IPS-NIHi7 (cell line): ENCODE measurements at regions not wholly inside any gene's neighbourhood (a gene's known extent, or its start where the extent isn't known, plus 50 kb on each side); places are given as distances from the start of the nearest gene placed in this dataset.

Experiments used
- DNase-seq: peaks from one replicate; pipeline ENCODE4 v3.0.0; 2012; ENCODE audit warnings: mixed read lengths; ENCODE audit errors: extremely low spot score

- DNase-seq = no peak
Measured at GRCh38 chr14:27370775-27371174, 772.9 kb upstream of the NOVA1 start.

DNA sequence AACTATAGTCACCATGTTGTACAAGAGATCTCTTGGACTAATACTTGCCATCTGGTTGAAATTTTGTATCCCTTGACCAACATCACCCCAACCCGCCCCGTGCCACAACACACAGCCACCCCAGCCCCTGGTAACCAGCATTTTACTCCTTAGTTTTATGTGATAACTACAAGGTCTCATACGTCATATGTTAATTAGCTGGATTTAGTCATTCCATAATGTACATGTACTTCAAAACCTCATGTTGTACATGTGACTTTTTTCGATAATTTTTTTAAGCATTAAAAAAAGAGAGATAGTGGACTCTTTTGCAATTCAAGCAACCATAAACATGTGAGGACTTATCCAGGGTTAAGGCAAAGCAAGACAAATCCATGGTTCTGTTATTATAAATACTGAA, 773.4 kb upstream of the NOVA1 start:
- DNase-seq = no peak

- DNase-seq = no peak
Measured at GRCh38 chr14:27371868-27372267, 774.0 kb upstream of the NOVA1 start.

- DNase-seq = no peak
Measured at GRCh38 chr14:27372771-27373170, 774.9 kb upstream of the NOVA1 start.

GRCh38 chr14:27384124-27384523, 786.3 kb upstream of the NOVA1 start:
- DNase-seq = no peak

GRCh38 chr14:27386391-27386790, 788.6 kb upstream of the NOVA1 start:
- no peak for DNase-seq

DNA sequence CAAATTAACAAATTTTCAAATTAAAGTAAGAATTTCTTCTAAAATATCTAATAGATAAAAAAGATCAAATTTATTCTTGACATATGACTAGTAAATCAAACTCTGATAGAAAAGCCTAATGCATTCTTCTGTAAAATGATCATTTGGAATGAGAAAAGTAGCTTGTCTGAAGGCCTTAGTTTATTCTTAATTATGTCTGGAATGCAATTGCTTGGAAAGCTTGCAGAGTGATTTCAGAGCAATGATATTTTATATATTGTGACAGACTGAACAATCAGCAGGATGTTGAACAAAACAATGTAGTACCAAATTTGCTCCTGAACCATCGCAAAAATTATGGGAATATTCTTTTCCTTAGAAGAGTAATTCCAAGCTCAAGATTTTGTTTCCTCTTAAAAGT, 789.6 kb upstream of the NOVA1 start:
- no peak for DNase-seq

DNA sequence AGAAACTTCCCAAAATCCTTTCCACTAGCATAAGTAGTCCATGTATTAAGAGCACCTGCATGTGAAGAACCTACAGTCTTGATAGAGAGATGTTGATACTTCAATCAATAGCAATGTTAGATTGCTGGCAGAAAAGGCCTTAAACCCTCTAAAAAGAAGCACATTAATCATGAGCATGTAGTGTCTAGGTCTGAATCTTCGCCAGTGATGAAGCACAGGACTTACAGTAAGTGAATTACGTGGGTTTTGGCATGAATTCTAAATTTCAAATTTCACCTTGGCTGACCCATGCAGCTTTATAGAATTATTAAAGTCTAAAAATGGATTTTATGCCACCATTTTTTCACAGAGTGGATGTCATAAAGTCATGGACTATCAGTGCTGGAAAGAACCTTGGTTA, 791.6 kb upstream of the NOVA1 start:
- no peak for DNase-seq

DNA sequence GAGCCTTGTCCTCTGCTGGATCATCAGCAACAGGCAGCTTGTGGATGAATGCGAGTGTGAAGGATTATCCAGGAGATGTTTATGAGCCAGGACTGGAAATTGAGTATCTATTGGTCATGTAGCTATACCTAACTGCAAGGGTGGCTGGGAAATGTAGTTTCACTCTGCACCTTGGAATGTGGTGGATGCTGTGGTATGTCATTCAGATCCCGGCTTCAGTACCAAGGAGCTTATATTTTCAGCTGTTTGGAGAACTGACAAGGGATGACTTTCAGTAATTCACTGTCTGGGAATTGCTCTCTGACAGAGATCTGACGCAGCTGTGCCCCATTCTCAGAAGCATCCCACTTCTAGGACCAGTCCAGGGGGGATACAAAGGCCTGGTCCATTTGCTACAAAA, 792.3 kb upstream of the NOVA1 start:
- no peak for DNase-seq

GRCh38 chr14:27391331-27391730, 793.5 kb upstream of the NOVA1 start:
- DNase-seq = no peak

GRCh38 chr14:27392153-27392552, 794.3 kb upstream of the NOVA1 start:
- no peak for DNase-seq

GRCh38 chr14:27409944-27410343, 812.1 kb upstream of the NOVA1 start:
- DNase-seq = no peak

GRCh38 chr14:27410981-27411380, 813.1 kb upstream of the NOVA1 start:
- no peak for DNase-seq

DNA sequence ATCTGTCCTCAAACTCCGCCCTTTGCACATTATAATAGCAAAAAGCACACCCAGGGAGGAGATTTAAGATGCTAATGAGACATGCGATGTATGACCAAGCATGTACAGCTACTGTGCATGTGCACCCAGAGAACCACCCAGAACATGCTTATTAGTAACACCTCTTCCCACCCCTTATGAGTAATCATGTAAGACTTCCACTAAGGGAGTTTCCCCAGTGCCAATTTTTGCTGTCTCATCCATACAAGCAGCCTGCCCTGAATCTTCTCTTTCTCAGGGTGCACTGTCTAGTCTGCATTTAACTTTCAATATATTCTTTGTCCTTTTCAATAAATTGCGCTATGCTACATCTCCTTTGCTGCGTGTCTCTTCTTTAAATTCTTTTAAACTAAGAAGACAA, 830.0 kb upstream of the NOVA1 start:
- DNase-seq = no peak

DNA sequence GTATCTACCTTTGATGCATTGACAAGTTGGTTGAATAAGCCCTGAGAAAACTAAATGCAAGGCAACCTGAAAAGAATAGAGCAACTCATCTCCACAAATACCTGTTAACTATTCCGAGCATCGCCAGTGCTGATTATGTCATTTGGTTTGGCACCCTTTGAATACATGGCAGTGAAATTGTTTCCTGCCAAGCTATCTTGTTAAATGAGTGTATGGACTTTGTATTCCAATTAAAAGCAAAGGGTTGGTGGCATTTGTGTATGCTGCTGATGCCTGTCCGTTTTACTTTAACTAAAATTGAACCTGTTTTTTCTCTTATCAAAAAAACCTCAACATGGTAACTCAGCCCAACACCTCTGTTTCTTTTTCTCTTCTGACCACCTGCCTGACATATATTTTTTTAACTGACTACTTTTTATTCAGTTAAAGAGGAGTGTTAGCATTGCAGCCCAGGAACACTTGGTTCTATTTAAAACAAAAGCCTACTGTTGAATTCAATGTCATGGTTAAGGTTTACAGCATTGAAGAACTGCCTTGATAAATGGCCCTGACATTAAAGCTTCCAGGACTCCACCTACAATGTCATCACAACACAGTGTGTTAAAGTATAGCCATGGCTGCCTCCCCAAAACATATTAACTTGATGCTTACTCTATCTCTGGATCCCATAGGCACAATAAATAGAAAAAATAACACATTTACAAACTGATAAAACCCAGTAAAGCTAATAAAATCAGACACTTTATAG, 838.3 kb upstream of the NOVA1 start:
- DNase-seq = no peak

- DNase-seq = no peak
Measured at GRCh38 chr14:27484633-27485032, 886.8 kb upstream of the NOVA1 start.

GRCh38 chr14:27485193-27485592, 887.4 kb upstream of the NOVA1 start:
- no peak for DNase-seq

DNA sequence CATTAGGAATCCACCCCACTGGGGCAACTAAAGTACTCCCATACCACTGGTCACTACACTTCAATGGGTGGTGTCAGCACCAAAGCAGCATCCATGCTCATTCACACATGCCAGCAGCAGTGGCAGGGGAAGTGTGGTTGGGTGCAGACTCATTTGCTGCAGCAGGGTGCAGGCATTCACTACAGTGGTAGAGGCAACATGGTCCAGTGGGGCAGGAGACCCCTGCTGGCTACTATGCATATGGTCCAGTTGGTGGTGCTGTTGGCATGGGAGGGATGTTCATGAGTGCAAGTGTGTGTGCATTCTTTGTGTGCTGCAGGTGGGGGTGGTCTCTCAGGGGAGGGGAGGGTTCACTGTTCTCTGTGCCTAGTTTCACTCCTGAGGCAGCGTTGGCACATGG, 908.4 kb upstream of the NOVA1 start:
- no peak for DNase-seq

DNA sequence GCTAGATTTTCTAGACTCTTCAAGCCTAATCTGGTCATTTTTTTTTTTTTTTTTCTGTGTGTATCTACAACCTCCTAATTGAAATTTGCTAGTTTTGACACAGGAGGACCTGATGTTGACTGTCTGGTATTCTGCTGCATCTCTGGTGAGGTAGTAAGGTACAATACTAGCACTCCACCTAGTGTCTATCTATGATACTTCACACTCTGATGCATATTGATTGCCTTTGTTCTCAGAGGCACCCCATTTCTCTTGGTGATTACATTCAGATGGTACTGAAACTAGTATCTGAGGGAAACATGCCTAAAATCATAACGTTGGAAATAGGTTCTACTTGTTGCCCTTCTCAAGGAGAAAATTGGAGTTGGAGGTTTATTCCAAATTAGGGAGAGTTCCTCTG, 930.5 kb upstream of the NOVA1 start:
- no peak for DNase-seq

- DNase-seq = no peak
Measured at GRCh38 chr14:27536748-27537147, 938.9 kb upstream of the NOVA1 start.

GRCh38 chr14:27546111-27546510, 948.3 kb upstream of the NOVA1 start:
- DNase-seq = no peak

GRCh38 chr14:27553790-27554189, 956.0 kb upstream of the NOVA1 start:
- no peak for DNase-seq

DNA sequence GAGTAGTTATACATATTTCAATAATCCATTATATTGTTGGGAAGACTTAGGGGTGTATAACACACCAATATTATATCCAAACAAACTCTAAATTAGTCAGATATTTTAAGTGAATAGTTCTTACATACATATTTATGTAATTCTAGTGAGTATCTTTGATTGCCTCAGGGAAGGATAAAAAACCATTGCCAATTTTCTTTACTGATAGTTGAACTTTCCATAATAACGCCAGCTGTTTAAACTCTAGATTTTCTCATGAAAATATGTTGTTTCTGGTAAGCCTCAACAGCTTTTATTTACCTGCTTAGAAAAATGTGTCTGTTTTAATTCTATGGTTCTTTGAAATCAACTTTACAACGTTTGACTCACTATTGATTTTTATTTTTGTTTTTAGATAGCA, 959.6 kb upstream of the NOVA1 start:
- no peak for DNase-seq

GRCh38 chr14:27559848-27560247, 962.0 kb upstream of the NOVA1 start:
- no peak for DNase-seq
